NT2/D1 (cell line): ENCODE measurements at regions not wholly inside any gene's neighbourhood (a gene's known extent, or its start where the extent isn't known, plus 50 kb on each side); places are given as distances from the start of the nearest gene placed in this dataset.

Experiments used
- DNase-seq: peaks from one replicate; pipeline ENCODE4 v3.0.0-alpha.2; 2011; ENCODE audit warnings: low read depth, low spot score
- H3K27me3 ChIP-seq: 2 replicates; pipeline ENCODE4 v1.6.0; 2011; ENCODE audit warnings: mild to moderate bottlenecking; ENCODE audit not compliant: insufficient read length, insufficient read depth
- H3K36me3 ChIP-seq: 2 replicates; pipeline ENCODE4 v1.6.1; 2011; ENCODE audit warnings: mild to moderate bottlenecking, low read length, mixed read lengths; ENCODE audit not compliant: insufficient read depth, insufficient read length
- H3K4me1 ChIP-seq: 2 replicates; pipeline ENCODE4 v1.5.1; 2011; ENCODE audit not compliant: insufficient read depth, insufficient read length
- H3K4me3 ChIP-seq: 2 replicates; pipeline ENCODE4 v1.5.1; 2011; ENCODE audit warnings: low read depth; ENCODE audit not compliant: insufficient read length
- H3K9ac ChIP-seq: 2 replicates; pipeline ENCODE4 v1.6.0; 2011; ENCODE audit warnings: low read depth; ENCODE audit not compliant: insufficient read length
- H3K9me3 ChIP-seq: 2 replicates; pipeline ENCODE4 v1.5.1; 2011; ENCODE audit warnings: mild to moderate bottlenecking, low read length; ENCODE audit not compliant: insufficient read depth
- SUZ12 ChIP-seq: IDR thresholded peaks from 2 replicates; pipeline ENCODE4 v1.6.1; 2011; ENCODE audit not compliant: insufficient read length, insufficient read depth; ENCODE audit errors: extremely low read depth
- YY1 ChIP-seq: IDR thresholded peaks from 2 replicates; pipeline ENCODE4 v1.6.1; 2011; ENCODE audit not compliant: insufficient read length, insufficient read depth
- ZNF274 ChIP-seq: IDR thresholded peaks from 2 replicates; pipeline ENCODE4 v1.6.1; 2011; ENCODE audit warnings: mild to moderate bottlenecking, low read depth, low read length

- Histone ChIP-seq H3K9me3 (no peaks in the 10 kb centered on the region), H3K9ac (no peak overlapping the region), H3K36me3 (no peaks in the 10 kb centered on the region), H3K4me3 (no peak overlapping the region), H3K27me3 (no peaks in the 10 kb centered on the region), H3K4me1 (no peaks in the 10 kb centered on the region)
- DNase-seq, result no peak
- TF ChIP-seq SUZ12 (no peak), ZNF274 (no peak), YY1 (no peak)
These were observed 280.5 kb downstream of the IPMK start for GRCh38 chr10:57987055-57987721.

- no peak for TF ChIP-seq SUZ12
- TF ChIP-seq YY1, result no peak
- no peak for TF ChIP-seq ZNF274
- H3K9me3 ChIP-seq, result no peaks in the 10 kb centered on the region
- no peaks in the 10 kb centered on the region for H3K36me3 ChIP-seq
- H3K9ac ChIP-seq, result no peak overlapping the region
- no peak for DNase-seq
- no peak overlapping the region for H3K4me3 ChIP-seq
- H3K4me1 ChIP-seq, result no peaks in the 10 kb centered on the region
- H3K27me3 ChIP-seq, result no peaks in the 10 kb centered on the region
These were observed 281.3 kb downstream of the IPMK start for GRCh38 chr10:57986422-57986821.

- TF ChIP-seq SUZ12, result no peak
- no peak for TF ChIP-seq YY1
- TF ChIP-seq ZNF274, result no peak
- Histone ChIP-seq H3K27me3 (no peaks in the 10 kb centered on the region), H3K4me3 (no peak overlapping the region), H3K4me1 (no peaks in the 10 kb centered on the region), H3K9ac (no peak overlapping the region), H3K9me3 (no peaks in the 10 kb centered on the region), H3K36me3 (no peaks in the 10 kb centered on the region)
- DNase-seq, result no peak
These were observed 284.4 kb downstream of the IPMK start for GRCh38 chr10:57983281-57983791.

DNA sequence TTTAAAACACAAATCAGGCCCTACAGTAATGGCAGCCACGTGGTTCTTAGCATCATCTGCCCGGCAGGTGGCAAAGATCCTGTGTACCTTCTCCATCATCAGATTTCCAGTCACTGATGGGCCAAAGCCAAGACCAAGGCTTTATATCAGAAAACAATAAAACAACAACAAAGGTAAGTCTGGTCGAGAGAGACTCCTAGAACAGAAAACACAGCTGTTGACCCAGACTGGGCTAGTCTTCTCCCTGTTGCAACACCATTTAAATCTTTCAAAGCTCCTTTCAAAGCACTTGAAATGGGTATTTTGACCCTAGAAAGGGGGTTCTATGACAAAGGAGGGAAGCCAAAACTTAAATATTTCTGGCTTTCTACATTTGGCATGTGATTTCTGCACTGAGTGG is 285.6 kb downstream of the IPMK start:
- H3K27me3 ChIP-seq, result no peaks in the 10 kb centered on the region
- no peak for TF ChIP-seq SUZ12
- TF ChIP-seq ZNF274, result no peak
- TF ChIP-seq YY1, result no peak
- no peaks in the 10 kb centered on the region for H3K4me1 ChIP-seq
- H3K9me3 ChIP-seq, result no peaks in the 10 kb centered on the region
- H3K4me3 ChIP-seq, result no peak overlapping the region
- H3K9ac ChIP-seq, result no peak overlapping the region
- H3K36me3 ChIP-seq, result no peaks in the 10 kb centered on the region
- DNase-seq, result no peak

GRCh38 chr10:57979956-57980355 is 287.7 kb downstream of the IPMK start:
- Histone ChIP-seq H3K4me3 (no peak overlapping the region), H3K9me3 (no peaks in the 10 kb centered on the region), H3K9ac (no peak overlapping the region), H3K27me3 (no peaks in the 10 kb centered on the region), H3K36me3 (no peaks in the 10 kb centered on the region), H3K4me1 (no peaks in the 10 kb centered on the region)
- no peak for DNase-seq
- TF ChIP-seq ZNF274, result no peak
- no peak for TF ChIP-seq YY1
- no peak for TF ChIP-seq SUZ12

GRCh38 chr10:57979491-57979890 is 288.2 kb downstream of the IPMK start:
- Histone ChIP-seq H3K36me3 (no peaks in the 10 kb centered on the region), H3K4me1 (no peaks in the 10 kb centered on the region), H3K9ac (no peak overlapping the region), H3K27me3 (no peaks in the 10 kb centered on the region), H3K4me3 (no peak overlapping the region), H3K9me3 (no peaks in the 10 kb centered on the region)
- DNase-seq, result no peak
- no peak for TF ChIP-seq YY1
- no peak for TF ChIP-seq SUZ12
- TF ChIP-seq ZNF274, result no peak

- TF ChIP-seq YY1 (no peak), ZNF274 (no peak), SUZ12 (no peak)
- Histone ChIP-seq H3K4me1 (no peaks in the 10 kb centered on the region), H3K9me3 (no peaks in the 10 kb centered on the region), H3K36me3 (no peaks in the 10 kb centered on the region), H3K4me3 (no peak overlapping the region), H3K27me3 (no peaks in the 10 kb centered on the region), H3K9ac (no peak overlapping the region)
- DNase-seq, result no peak
These were observed 290.4 kb downstream of the IPMK start for GRCh38 chr10:57977262-57977661.
